PC-3 (cell line): ENCODE measurements at regions not wholly inside any gene's neighbourhood (a gene's known extent, or its start where the extent isn't known, plus 50 kb on each side); places are given as distances from the start of the nearest gene placed in this dataset.
A peak's percentile ranks its signal among the peaks of the same experiment; 100 is the strongest.

Experiments
- ATAC-seq: fragments of 200-7000 bp; cut with Tn5 transposase; 2 replicates; pipeline ENCODE4 v1.9.1; 2020; ENCODE audit warnings: mild to moderate bottlenecking, moderate library complexity
- BruUV-seq: library from RNA; stranded (reverse); fragments of 400-500 nt; replicated peaks from 2 replicates; lab custom pipeline; 2021; lab: Mats Ljungman, UMichigan
- CTCF ChIA-PET: fragments of 300-600 bp; sonication (Branson Sonifier 250); formaldehyde crosslinking; loops from one replicate; lab custom pipeline; 2022; ENCODE audit warnings: antibody characterized with exemption; lab: Charles Lee
- POLR2A ChIA-PET: fragments of 300-600 bp; sonication (Branson Sonifier 250); formaldehyde crosslinking; loops from one replicate; lab custom pipeline; 2022; ENCODE audit warnings: antibody characterized with exemption; ENCODE audit not compliant: unreplicated experiment; lab: Charles Lee
- DNase-seq: peaks from one replicate; pipeline ENCODE4 v3.0.0-alpha.2; 2015
- H2AFZ ChIP-seq: fragments of 300-600 bp; sonication (generic); 2 replicates; pipeline ENCODE4 v1.6.0; 2016; ENCODE audit warnings: antibody characterized with exemption, low read length
- H3F3A ChIP-seq: fragments of 300-600 bp; sonication (generic); one replicate; pipeline ENCODE4 v1.6.0; 2017; ENCODE audit warnings: antibody characterized with exemption, low read length, control low read depth, mild to moderate bottlenecking; ENCODE audit not compliant: unreplicated experiment
- H3K27ac ChIP-seq: fragments of 300-600 bp; sonication (generic); 2 replicates; pipeline ENCODE4 v1.5.1; 2016; ENCODE audit warnings: mild to moderate bottlenecking, low read length
- H3K27me3 ChIP-seq: fragments of 300-600 bp; sonication (generic); 2 replicates; pipeline ENCODE4 v1.6.1; 2016; ENCODE audit warnings: low read length, mixed read lengths
- H3K36me3 ChIP-seq: fragments of 300-600 bp; sonication (generic); 2 replicates; pipeline ENCODE4 v1.6.1; 2016; ENCODE audit warnings: low read depth, mixed run types, low read length, mixed read lengths
- H3K4me1 ChIP-seq: fragments of 300-600 bp; sonication (generic); 2 replicates; pipeline ENCODE4 v1.5.1; 2016; ENCODE audit warnings: low read length; ENCODE audit not compliant: insufficient read depth
- H3K4me2 ChIP-seq: fragments of 300-600 bp; sonication (generic); 2 replicates; pipeline ENCODE4 v1.6.0; 2016; ENCODE audit warnings: low read length
- H3K4me3 ChIP-seq: fragments of 300-600 bp; sonication (generic); 2 replicates; pipeline ENCODE4 v1.5.1; 2016; ENCODE audit warnings: mild to moderate bottlenecking, low read length, mixed read lengths
- H3K79me2 ChIP-seq: fragments of 300-600 bp; sonication (generic); 2 replicates; pipeline ENCODE4 v1.6.1; 2017; ENCODE audit warnings: low read length, mixed read lengths
- H3K9ac ChIP-seq: fragments of 300-600 bp; sonication (generic); 2 replicates; pipeline ENCODE4 v1.6.0; 2016; ENCODE audit warnings: mild to moderate bottlenecking, low read length
- H3K9me2 ChIP-seq: fragments of 300-600 bp; sonication (generic); replicated peaks from 2 replicates; pipeline ENCODE4 v1.6.1; 2016; ENCODE audit warnings: mixed run types, low read length, mixed read lengths
- H3K9me3 ChIP-seq: fragments of 300-600 bp; sonication (generic); 2 replicates; pipeline ENCODE4 v1.6.1; 2016; ENCODE audit warnings: low read length, mixed read lengths
- H4K20me1 ChIP-seq: fragments of 300-600 bp; sonication (generic); 2 replicates; pipeline ENCODE4 v1.6.1; 2016; ENCODE audit warnings: low read length, mixed read lengths
- EZH2 ChIP-seq: fragments of 300-600 bp; sonication (generic); IDR thresholded peaks from one replicate; pipeline ENCODE4 v1.6.1; 2017; ENCODE audit warnings: antibody characterized with exemption, mild to moderate bottlenecking, low read length; ENCODE audit not compliant: unreplicated experiment
- EZH2phosphoT487 ChIP-seq: fragments of 300-600 bp; sonication (generic); IDR thresholded peaks from 2 replicates; pipeline ENCODE4 v1.6.1; 2018; ENCODE audit warnings: mild to moderate bottlenecking, antibody characterized with exemption, low read length, borderline replicate concordance
- intact Hi-C: fragments of 100-400 bp; cut with micrococcal nuclease; formaldehyde crosslinking; loops from 2 replicates; pipeline ENCODE4 v1.9.0; 2023
- TF ChIP-seq, protein P1 (sequence below): fragments of 300-600 bp; sonication (generic); conservative IDR thresholded peaks from 2 replicates; pipeline ENCODE4 v1.5.1; 2017; ENCODE audit warnings: antibody characterized with exemption, low read depth, mild to moderate bottlenecking, low read length

DNA sequence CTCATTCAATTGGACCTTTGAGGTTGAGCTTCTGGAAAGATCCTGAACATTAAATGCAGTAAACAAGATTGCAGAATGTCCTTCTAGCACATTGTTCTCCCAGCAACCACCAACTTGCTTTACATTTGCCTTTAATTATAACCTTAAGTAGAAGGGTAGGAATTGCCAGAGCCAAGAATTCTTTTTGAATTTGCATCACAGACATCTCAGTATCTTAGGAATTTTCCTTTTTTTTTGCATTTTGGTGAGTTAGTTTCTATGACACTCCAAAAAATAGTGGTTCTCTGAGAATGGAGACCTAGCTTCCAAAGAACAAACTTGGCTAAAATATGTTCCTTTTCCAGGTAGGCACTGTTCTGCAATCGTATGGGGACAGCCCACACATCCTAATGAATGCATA is 456.0 kb downstream of the GATA3 start:
- intact Hi-C loops, result no loop called here
- Histone ChIP-seq H3K79me2 (no peaks in the 10 kb centered on the region), H3K4me2 (no peak overlapping the region), H3K27me3 (peaks cover 37% of the 10 kb centered on the region), H4K20me1 (no peaks in the 10 kb centered on the region), H3K27ac (no peak overlapping the region), H2AFZ (no peak overlapping the region), H3F3A (no peaks in the 10 kb centered on the region), H3K36me3 (no peaks in the 10 kb centered on the region), H3K4me1 (no peaks in the 10 kb centered on the region), H3K9me3 (no peaks in the 10 kb centered on the region), H3K9me2 (no peaks in the 10 kb centered on the region), H3K4me3 (no peak overlapping the region), H3K9ac (no peak overlapping the region)
- TF ChIP-seq, protein P1, sequence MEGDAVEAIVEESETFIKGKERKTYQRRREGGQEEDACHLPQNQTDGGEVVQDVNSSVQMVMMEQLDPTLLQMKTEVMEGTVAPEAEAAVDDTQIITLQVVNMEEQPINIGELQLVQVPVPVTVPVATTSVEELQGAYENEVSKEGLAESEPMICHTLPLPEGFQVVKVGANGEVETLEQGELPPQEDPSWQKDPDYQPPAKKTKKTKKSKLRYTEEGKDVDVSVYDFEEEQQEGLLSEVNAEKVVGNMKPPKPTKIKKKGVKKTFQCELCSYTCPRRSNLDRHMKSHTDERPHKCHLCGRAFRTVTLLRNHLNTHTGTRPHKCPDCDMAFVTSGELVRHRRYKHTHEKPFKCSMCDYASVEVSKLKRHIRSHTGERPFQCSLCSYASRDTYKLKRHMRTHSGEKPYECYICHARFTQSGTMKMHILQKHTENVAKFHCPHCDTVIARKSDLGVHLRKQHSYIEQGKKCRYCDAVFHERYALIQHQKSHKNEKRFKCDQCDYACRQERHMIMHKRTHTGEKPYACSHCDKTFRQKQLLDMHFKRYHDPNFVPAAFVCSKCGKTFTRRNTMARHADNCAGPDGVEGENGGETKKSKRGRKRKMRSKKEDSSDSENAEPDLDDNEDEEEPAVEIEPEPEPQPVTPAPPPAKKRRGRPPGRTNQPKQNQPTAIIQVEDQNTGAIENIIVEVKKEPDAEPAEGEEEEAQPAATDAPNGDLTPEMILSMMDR, result no peak
- TF ChIP-seq EZH2phosphoT487, result no peak
- no peak for TF ChIP-seq EZH2
- CTCF ChIA-PET, result interaction anchor here (0.7 kb wide), 1 partner anchor 816 kb away, joined by 3 read pairs; no protein-coding TSS in a partner anchor
- ATAC-seq (no peak), DNase-seq (no peak)
- POLR2A ChIA-PET, result no interaction called here
- no TSS peak for BruUV-seq

DNA sequence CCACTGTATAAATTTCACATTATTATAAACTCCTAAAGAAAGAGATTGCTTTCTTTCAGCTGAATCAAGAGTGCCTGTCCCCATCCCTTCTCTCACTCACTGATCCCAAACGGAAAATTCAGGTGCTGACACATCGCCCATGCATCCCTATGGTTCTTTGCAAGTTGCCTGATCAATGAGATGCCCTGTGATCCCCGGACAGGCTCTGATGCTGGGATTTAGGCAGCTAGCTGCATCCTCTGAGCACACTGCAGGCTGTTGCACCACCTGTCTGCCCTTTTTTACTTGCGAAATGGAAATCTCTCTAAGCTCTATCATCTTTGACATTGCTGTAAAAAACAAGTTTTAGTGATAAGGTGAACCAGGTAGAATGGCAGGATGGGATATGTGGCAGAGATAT is 456.5 kb downstream of the GATA3 start:
- intact Hi-C loops, result no loop called here
- Histone ChIP-seq H2AFZ (no peak overlapping the region), H3K4me1 (no peaks in the 10 kb centered on the region), H3K4me2 (no peak overlapping the region), H3K4me3 (no peak overlapping the region), H3K9me3 (no peaks in the 10 kb centered on the region), H3F3A (no peaks in the 10 kb centered on the region), H3K9ac (no peak overlapping the region), H3K9me2 (no peaks in the 10 kb centered on the region), H3K27ac (no peak overlapping the region), H3K79me2 (no peaks in the 10 kb centered on the region), H3K36me3 (no peaks in the 10 kb centered on the region), H3K27me3 (peaks cover 32% of the 10 kb centered on the region), H4K20me1 (no peaks in the 10 kb centered on the region)
- no peak for TF ChIP-seq EZH2
- no peak for TF ChIP-seq EZH2phosphoT487
- TF ChIP-seq, protein P1, result no peak
- DNase-seq (no peak), ATAC-seq (no peak)
- POLR2A ChIA-PET, result no interaction called here
- BruUV-seq, result no TSS peak
- CTCF ChIA-PET, result interaction anchor here (0.7 kb wide), 1 partner anchor 817 kb away, joined by 3 read pairs; no protein-coding TSS in a partner anchor

DNA sequence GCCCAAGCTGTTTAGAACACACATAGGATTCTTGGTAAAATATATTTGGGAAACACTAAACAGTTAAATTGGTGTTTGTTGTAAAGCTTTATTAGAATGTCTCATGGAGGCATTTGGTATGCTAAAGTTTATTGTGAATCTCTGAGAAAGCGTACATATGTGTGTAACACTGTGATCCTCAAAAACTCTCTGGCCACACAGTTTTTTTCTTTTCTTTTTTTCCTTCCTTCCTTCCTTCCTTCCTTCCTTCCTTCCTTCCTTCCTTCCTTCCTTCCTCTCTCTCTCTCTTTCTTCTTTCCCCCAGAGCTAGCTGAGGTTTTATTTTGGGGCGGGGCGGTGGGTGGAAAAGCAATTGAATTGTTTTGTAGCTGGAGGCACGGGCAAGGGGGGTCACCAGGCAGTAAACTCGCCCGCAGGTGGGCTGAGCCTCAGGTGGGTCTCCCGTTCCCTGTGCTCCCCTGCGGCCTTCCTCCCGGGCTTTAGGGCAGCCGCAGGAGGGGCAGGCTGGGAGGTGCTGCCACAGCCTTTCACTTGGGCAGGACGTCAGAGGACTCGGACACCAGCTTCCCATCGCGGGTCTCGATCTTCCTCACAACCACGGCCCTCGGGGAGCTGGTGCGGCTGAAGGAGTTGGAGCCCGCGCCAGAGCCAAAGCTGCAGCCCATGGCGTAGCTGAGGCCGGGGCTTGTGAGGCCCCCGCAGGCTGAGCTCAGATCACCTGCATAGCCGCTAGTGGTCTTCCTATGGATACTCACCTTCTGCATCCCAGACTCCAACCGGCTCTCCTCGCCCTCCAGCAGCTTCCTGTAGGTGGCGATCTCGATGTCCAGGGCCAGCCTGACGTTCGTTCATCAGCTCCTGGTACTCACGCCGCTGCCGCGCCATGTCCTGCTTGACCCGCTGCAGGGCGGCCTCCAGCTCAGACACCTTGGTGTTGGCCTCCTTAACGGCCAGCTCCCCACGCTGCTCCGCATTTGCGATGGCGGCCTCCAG is 459.0 kb downstream of the GATA3 start:
- Histone ChIP-seq H3K4me1 (no peaks in the 10 kb centered on the region), H3F3A (no peaks in the 10 kb centered on the region), H3K27ac (no peak overlapping the region), H3K9me2 (no peaks in the 10 kb centered on the region), H3K4me3 (no peak overlapping the region), H3K9me3 (no peaks in the 10 kb centered on the region), H4K20me1 (no peaks in the 10 kb centered on the region), H3K9ac (no peak overlapping the region), H3K79me2 (no peaks in the 10 kb centered on the region), H2AFZ (no peak overlapping the region), H3K4me2 (no peak overlapping the region), H3K36me3 (no peaks in the 10 kb centered on the region), H3K27me3 (peaks cover 48% of the 10 kb centered on the region)
- no TSS peak for BruUV-seq
- ChIA-PET POLR2A (no interaction called here), CTCF (no interaction called here)
- TF ChIP-seq, protein P1, result 0 out of 2 replicates have a peak, but pooled peaks have one; percentile 16
- TF ChIP-seq EZH2phosphoT487, result no peak
- no peak for TF ChIP-seq EZH2
- intact Hi-C loops, result no loop called here
- DNase-seq, result no peak
- no peak for ATAC-seq
